ENCODE measurements at regions not wholly inside any gene's neighbourhood (a gene's known extent, or its start where the extent isn't known, plus 50 kb on each side); places are given as distances from the start of the nearest gene placed in this dataset.

- WGBS = 80% methylated on average over 7 of the region's 7 CpGs
- H3K36me3 ChIP-seq = no peaks in the 10 kb centered on the region
Measured at GRCh38 chr6:50455029-50455428, 258.3 kb upstream of the TFAP2D start.

DNA sequence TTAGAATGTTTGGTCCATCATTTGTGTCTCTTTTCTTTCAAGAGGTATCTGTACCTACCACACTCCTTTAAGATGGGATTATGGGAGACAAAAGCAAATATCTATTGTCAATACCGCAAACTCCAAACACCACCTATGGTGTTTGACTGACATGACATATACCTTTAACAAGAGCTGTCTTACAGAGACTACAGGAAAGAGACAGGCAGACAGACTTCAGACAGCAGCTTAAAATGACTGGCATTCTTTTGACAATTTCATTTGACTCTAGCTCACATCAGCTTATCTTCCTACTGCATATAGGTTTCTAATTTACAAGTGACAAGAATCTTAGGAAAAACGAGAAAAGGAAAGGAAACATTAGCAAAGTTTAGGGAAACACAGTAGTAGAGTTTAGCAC, 256.0 kb upstream of the TFAP2D start:
- 73% methylated on average over 2 of the region's 2 CpGs for WGBS
- H3K9me3 ChIP-seq = no peaks in the 10 kb centered on the region
- no peaks in the 10 kb centered on the region for H3K27me3 ChIP-seq
- no peaks in the 10 kb centered on the region for H3K4me1 ChIP-seq
- intact Hi-C loops (cut with DNase I) = no loop called here
- no peak overlapping the region for H3K27ac ChIP-seq (replicated peaks in 1 of 4)
- no peak overlapping the region for H3K4me3 ChIP-seq
- H3K36me3 ChIP-seq = no peaks in the 10 kb centered on the region
- DNase-seq (ENCODE audit: extremely low spot score) = no peak
- TF ChIP-seq POLR2AphosphoS5 (IDR thresholded peaks at IDR 0.05) = no peak
- TF ChIP-seq CTCF (IDR thresholded peaks at IDR 0.05) = no peak
- TF ChIP-seq EP300 (IDR thresholded peaks at IDR 0.05) = no peak
- no peak for TF ChIP-seq POLR2A (IDR thresholded peaks at IDR 0.05; ENCODE audit: low read depth)

More at GRCh38 chr6:50455029-50455428, 258.3 kb upstream of the TFAP2D start:
- Histone ChIP-seq H3K27ac (replicated peaks in 1 of 4) (no peak overlapping the region), H3K4me1 (no peaks in the 10 kb centered on the region), H3K27me3 (no peaks in the 10 kb centered on the region), H3K4me3 (no peak overlapping the region), H3K9me3 (no peaks in the 10 kb centered on the region)
- no peak for DNase-seq (ENCODE audit: extremely low spot score)
- no peak for TF ChIP-seq POLR2AphosphoS5 (IDR thresholded peaks at IDR 0.05)
- no peak for TF ChIP-seq POLR2A (IDR thresholded peaks at IDR 0.05; ENCODE audit: low read depth)
- TF ChIP-seq CTCF (IDR thresholded peaks at IDR 0.05) = no peak
- no peak for TF ChIP-seq EP300 (IDR thresholded peaks at IDR 0.05)
- intact Hi-C loops (cut with DNase I) = no loop called here

- TF ChIP-seq POLR2A (IDR thresholded peaks at IDR 0.05; ENCODE audit: low read depth) (no peak), EP300 (IDR thresholded peaks at IDR 0.05) (no peak), POLR2AphosphoS5 (IDR thresholded peaks at IDR 0.05) (no peak), CTCF (IDR thresholded peaks at IDR 0.05) (no peak)
- Histone ChIP-seq H3K4me1 (no peaks in the 10 kb centered on the region), H3K4me3 (no peak overlapping the region), H3K27me3 (no peaks in the 10 kb centered on the region), H3K9me3 (no peaks in the 10 kb centered on the region), H3K27ac (replicated peaks in 1 of 4) (no peak overlapping the region), H3K36me3 (no peaks in the 10 kb centered on the region)
- 84% methylated on average over 2 of the region's 2 CpGs for WGBS
- no peak for DNase-seq (ENCODE audit: extremely low spot score)
- intact Hi-C loops (cut with DNase I) = no loop called here
Measured at GRCh38 chr6:50461696-50462095, 251.6 kb upstream of the TFAP2D start.

DNA sequence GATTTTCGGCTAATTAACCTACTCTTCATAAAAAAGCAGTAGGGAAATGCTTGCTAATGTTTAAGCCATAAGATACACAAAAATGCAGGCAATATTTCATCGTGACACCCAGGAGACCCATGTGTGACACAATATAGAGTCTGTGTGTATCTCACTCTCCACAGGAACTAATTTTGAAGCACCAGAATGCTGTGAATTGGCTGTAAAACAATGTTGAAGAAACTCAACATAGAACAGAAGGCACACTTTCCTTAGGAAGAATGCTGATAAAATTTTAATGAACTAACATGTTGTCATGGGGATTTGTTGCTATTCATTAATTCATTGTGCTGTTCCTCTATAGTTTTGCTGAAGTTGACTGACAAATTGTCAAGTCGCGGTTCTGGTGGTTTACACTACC, 249.4 kb upstream of the TFAP2D start:
- Histone ChIP-seq H3K4me1 (no peaks in the 10 kb centered on the region), H3K4me3 (no peak overlapping the region), H3K27ac (replicated peaks in 1 of 4) (no peak overlapping the region), H3K36me3 (no peaks in the 10 kb centered on the region), H3K9me3 (no peaks in the 10 kb centered on the region), H3K27me3 (no peaks in the 10 kb centered on the region)
- DNase-seq (ENCODE audit: extremely low spot score) = no peak
- 86% methylated on average over 4 of the region's 4 CpGs for WGBS
- intact Hi-C loops (cut with DNase I) = no loop called here
- TF ChIP-seq POLR2A (IDR thresholded peaks at IDR 0.05; ENCODE audit: low read depth) (no peak), CTCF (IDR thresholded peaks at IDR 0.05) (no peak), POLR2AphosphoS5 (IDR thresholded peaks at IDR 0.05) (no peak), EP300 (IDR thresholded peaks at IDR 0.05) (no peak)

DNA sequence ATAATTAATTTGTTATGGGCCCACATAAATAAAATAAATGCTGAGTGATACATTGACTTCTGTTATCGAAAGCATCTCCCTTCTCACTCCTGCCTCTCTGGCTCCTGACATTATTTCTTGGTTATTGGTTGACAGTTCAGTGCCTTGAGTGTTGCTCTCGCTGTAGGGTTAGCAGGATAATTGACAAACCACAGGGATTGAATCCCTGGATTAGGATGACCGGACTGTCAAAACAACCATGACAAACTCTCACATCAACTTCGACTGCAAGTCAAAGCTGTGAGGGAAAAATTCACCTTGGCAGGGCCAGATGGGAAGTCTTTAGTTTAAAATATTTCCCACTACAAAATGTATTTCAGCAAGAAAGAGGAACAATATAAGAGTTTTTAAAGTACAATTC, 245.4 kb upstream of the TFAP2D start:
- WGBS = 63% methylated on average over 4 of the region's 4 CpGs
- no peak for TF ChIP-seq POLR2A (IDR thresholded peaks at IDR 0.05; ENCODE audit: low read depth)
- no peak for TF ChIP-seq EP300 (IDR thresholded peaks at IDR 0.05)
- no peak for TF ChIP-seq CTCF (IDR thresholded peaks at IDR 0.05)
- TF ChIP-seq POLR2AphosphoS5 (IDR thresholded peaks at IDR 0.05) = no peak
- no peaks in the 10 kb centered on the region for H3K27me3 ChIP-seq
- no peak for DNase-seq (ENCODE audit: extremely low spot score)
- intact Hi-C loops (cut with DNase I) = no loop called here
- H3K36me3 ChIP-seq = no peaks in the 10 kb centered on the region
- H3K4me3 ChIP-seq = no peak overlapping the region
- H3K4me1 ChIP-seq = no peaks in the 10 kb centered on the region
- no peak overlapping the region for H3K27ac ChIP-seq (replicated peaks in 1 of 4)
- H3K9me3 ChIP-seq = no peaks in the 10 kb centered on the region
